ENCODE measurements at regions not wholly inside any gene's neighbourhood (a gene's known extent, or its start where the extent isn't known, plus 50 kb on each side); places are given as distances from the start of the nearest gene placed in this dataset.

DNA sequence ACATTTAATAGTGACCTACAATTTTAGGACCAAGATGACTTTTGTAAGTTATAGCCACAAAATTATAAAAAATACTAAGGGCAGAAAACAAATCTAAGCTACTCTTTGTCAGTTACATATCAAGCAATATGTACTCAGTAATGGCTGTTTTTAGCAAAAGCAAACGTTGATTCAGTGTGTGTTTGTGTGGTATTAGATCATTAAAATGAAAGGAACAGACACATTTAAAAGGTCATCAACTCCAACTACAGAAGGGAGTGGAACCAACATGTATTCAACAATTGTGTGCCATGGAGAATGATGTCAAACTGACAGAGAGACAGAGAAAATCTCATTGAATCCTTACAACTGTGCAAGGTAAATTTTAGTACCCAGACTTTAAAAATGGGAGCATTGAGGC, 268.8 kb upstream of the STT3B start:
- H2AFZ ChIP-seq (ENCODE audit: low read depth, low read length) = no peak overlapping the region
- no peaks in the 10 kb centered on the region for H3K9me3 ChIP-seq (replicated peaks; ENCODE audit: control insufficient read depth, insufficient read depth, low read length)
- no peaks in the 10 kb centered on the region for H3K79me2 ChIP-seq (ENCODE audit: control insufficient read depth, insufficient read depth, low read length)
- H3K4me1 ChIP-seq (ENCODE audit: control insufficient read depth, extremely low read depth, insufficient read depth, low read length) = peaks cover 17% of the 10 kb centered on the region
- no peak overlapping the region for H3K9ac ChIP-seq (replicated peaks; ENCODE audit: extremely low read depth, insufficient read depth, low read length)
- DNase-seq (ENCODE audit: low read depth, low spot score) (no peak), FAIRE-seq (no peak)
- no peaks in the 10 kb centered on the region for H3K27me3 ChIP-seq (ENCODE audit: control insufficient read depth in 2 of 2, insufficient read depth in 2 of 2, low read length in 2 of 2)
- TF ChIP-seq POLR2A (IDR thresholded peaks at IDR 0.05; ENCODE audit: low read depth, low read length) = no peak
- TF ChIP-seq, protein P1, sequence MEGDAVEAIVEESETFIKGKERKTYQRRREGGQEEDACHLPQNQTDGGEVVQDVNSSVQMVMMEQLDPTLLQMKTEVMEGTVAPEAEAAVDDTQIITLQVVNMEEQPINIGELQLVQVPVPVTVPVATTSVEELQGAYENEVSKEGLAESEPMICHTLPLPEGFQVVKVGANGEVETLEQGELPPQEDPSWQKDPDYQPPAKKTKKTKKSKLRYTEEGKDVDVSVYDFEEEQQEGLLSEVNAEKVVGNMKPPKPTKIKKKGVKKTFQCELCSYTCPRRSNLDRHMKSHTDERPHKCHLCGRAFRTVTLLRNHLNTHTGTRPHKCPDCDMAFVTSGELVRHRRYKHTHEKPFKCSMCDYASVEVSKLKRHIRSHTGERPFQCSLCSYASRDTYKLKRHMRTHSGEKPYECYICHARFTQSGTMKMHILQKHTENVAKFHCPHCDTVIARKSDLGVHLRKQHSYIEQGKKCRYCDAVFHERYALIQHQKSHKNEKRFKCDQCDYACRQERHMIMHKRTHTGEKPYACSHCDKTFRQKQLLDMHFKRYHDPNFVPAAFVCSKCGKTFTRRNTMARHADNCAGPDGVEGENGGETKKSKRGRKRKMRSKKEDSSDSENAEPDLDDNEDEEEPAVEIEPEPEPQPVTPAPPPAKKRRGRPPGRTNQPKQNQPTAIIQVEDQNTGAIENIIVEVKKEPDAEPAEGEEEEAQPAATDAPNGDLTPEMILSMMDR (IDR thresholded peaks at IDR 0.05; ENCODE audit: extremely low read depth in 1 of 2, insufficient read depth in 1 of 2, low read depth in 1 of 2, low read length in 2 of 2) = no peak
- no peak for TF ChIP-seq POLR2AphosphoS5 (IDR thresholded peaks at IDR 0.05; ENCODE audit: insufficient read depth, low read depth, low read length)
- TF ChIP-seq MYC (IDR thresholded peaks at IDR 0.05; ENCODE audit: low read depth, low read length) = no peak
- BruUV-seq (replicated peaks) = no TSS peak
- no peak overlapping the region for H3K27ac ChIP-seq (ENCODE audit: insufficient read depth, low read depth, low read length)
- H4K20me1 ChIP-seq (replicated peaks; ENCODE audit: control insufficient read depth, extremely low read depth, insufficient read depth, low read length) = no peaks in the 10 kb centered on the region
- CTCF ChIA-PET = no interaction called here
- no peak overlapping the region for H3K4me2 ChIP-seq (ENCODE audit: insufficient read depth, low read length)
- intact Hi-C loops (cut with micrococcal nuclease) = loop anchor here (2.0 kb wide), 1 partner anchor 49 kb away; no protein-coding TSS in a partner anchor
- POLR2A ChIA-PET = no interaction called here
- dilution Hi-C loops (cut with MboI; ENCODE audit: extremely low pct_ligation_motif_present, low sequenced_read_pairs) = no loop called here
- no peak overlapping the region for H3K4me3 ChIP-seq (replicated peaks in 1 of 3; ENCODE audit: insufficient read depth in 1 of 3, low read depth in 1 of 3, low read length in 3 of 3)
- no peaks in the 10 kb centered on the region for H3K36me3 ChIP-seq (ENCODE audit: control insufficient read depth in 2 of 2, extremely low read depth in 1 of 2, insufficient read depth in 2 of 2, low read length in 2 of 2)
- no peaks in the 10 kb centered on the region for H3K9me1 ChIP-seq (replicated peaks; ENCODE audit: control insufficient read depth, extremely low read depth, insufficient read depth, low read length)

DNA sequence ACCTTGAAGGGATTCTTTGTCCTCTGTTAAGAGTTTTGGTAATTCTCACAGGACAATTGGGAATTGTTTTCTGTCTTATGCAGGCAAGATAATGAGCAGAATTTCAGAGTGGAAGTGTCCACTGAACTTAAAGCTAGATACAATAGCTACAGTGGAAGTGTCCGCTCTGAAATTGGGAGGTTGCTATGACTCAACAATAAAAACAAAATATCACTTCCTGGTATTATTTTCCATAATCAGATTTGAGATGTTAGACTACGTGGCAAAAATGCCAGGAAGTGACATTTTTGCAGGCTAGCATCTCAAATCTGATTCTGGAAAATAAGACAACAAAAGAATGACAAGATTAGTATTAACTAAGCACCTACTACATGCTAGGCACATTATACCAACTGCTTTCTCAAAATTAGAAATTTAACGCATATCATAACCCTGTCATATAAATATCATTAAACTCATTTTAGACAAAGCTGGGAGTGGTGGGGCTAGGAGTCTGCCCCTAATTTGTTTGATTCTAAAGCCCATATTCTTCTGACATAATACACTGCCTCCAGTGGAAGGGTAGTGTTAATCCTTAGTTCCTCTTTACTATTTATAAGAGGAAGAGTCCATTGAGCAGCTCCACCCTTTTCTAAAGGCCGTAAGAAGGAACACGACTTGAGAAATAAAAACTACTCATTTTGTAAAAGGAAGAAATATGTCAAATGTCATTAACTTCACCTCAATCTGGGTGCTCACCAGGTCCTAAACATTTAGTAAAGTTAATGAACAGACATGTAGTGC, 266.9 kb upstream of the STT3B start:
- Histone ChIP-seq H3K9me1 (replicated peaks; ENCODE audit: control insufficient read depth, extremely low read depth, insufficient read depth, low read length) (no peaks in the 10 kb centered on the region), H3K4me2 (ENCODE audit: insufficient read depth, low read length) (peak overlapping the region; percentile 73), H3K36me3 (ENCODE audit: control insufficient read depth in 2 of 2, extremely low read depth in 1 of 2, insufficient read depth in 2 of 2, low read length in 2 of 2) (no peaks in the 10 kb centered on the region), H3K27ac (ENCODE audit: insufficient read depth, low read depth, low read length) (peak overlapping the region; percentile 93), H3K4me3 (replicated peaks in 1 of 3; ENCODE audit: insufficient read depth in 1 of 3, low read depth in 1 of 3, low read length in 3 of 3) (no peak overlapping the region), H3K4me1 (ENCODE audit: control insufficient read depth, extremely low read depth, insufficient read depth, low read length) (peaks cover 17% of the 10 kb centered on the region), H3K79me2 (ENCODE audit: control insufficient read depth, insufficient read depth, low read length) (no peaks in the 10 kb centered on the region), H3K9me3 (replicated peaks; ENCODE audit: control insufficient read depth, insufficient read depth, low read length) (no peaks in the 10 kb centered on the region), H4K20me1 (replicated peaks; ENCODE audit: control insufficient read depth, extremely low read depth, insufficient read depth, low read length) (no peaks in the 10 kb centered on the region), H2AFZ (ENCODE audit: low read depth, low read length) (peak overlapping the region; percentile 44), H3K27me3 (ENCODE audit: control insufficient read depth in 2 of 2, insufficient read depth in 2 of 2, low read length in 2 of 2) (no peaks in the 10 kb centered on the region), H3K9ac (replicated peaks; ENCODE audit: extremely low read depth, insufficient read depth, low read length) (peak overlapping the region; percentile 69)
- ChIA-PET CTCF (interaction anchor here (0.7 to 1.3 kb wide), 10 partner anchors 8 to 266 kb away, joined by 3 to 8 read pairs (median 3); partner anchors contain the start of gene STT3B), POLR2A (interaction anchor here (0.6 to 0.7 kb wide), 2 partner anchors 12 to 14 kb away, joined by 4 read pairs; no protein-coding TSS in a partner anchor)
- dilution Hi-C loops (cut with MboI; ENCODE audit: extremely low pct_ligation_motif_present, low sequenced_read_pairs) (no loop called here), intact Hi-C loops (cut with micrococcal nuclease) (loop anchor here (1.0 to 2.0 kb wide), 4 partner anchors 11 to 266 kb away; partner anchors contain the start of gene STT3B)
- TSS peak; percentile 98 for BruUV-seq (replicated peaks)
- FAIRE-seq (peak; percentile 90), DNase-seq (ENCODE audit: low read depth, low spot score) (peak; percentile 87)
- TF ChIP-seq, protein P2, sequence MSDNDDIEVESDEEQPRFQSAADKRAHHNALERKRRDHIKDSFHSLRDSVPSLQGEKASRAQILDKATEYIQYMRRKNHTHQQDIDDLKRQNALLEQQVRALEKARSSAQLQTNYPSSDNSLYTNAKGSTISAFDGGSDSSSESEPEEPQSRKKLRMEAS (IDR thresholded peaks at IDR 0.05; ENCODE audit: insufficient read depth, insufficient read length) = no peak
- TF ChIP-seq JUN (IDR thresholded peaks at IDR 0.05; ENCODE audit: borderline replicate concordance, insufficient read depth, insufficient read length, low read depth) (peak; percentile 87), FOS (IDR thresholded peaks at IDR 0.05; ENCODE audit: borderline replicate concordance, insufficient read depth, low read length) (peak; percentile 86), EZH2 (IDR thresholded peaks at IDR 0.05; ENCODE audit: borderline replicate concordance, low read depth, low read length, severe bottlenecking) (no peak), MYC (IDR thresholded peaks at IDR 0.05; ENCODE audit: low read depth, low read length) (no peak), GATA2 (IDR thresholded peaks at IDR 0.05; ENCODE audit: insufficient read depth, insufficient read length, low read depth, low read length) (peak; percentile 94), POLR2A (IDR thresholded peaks at IDR 0.05; ENCODE audit: low read depth, low read length) (no peak), POLR2AphosphoS5 (IDR thresholded peaks at IDR 0.05; ENCODE audit: insufficient read depth, low read depth, low read length) (peak; percentile 41)
- TF ChIP-seq, protein P1 (IDR thresholded peaks at IDR 0.05; ENCODE audit: extremely low read depth in 1 of 2, insufficient read depth in 1 of 2, low read depth in 1 of 2, low read length in 2 of 2) = no peak

Data from endothelial cell of umbilical vein (primary cell).